Esophagus muscularis mucosa (tissue), 4 donors: ENCODE measurements at regions not wholly inside any gene's neighbourhood (a gene's known extent, or its start where the extent isn't known, plus 50 kb on each side); places are given as distances from the start of the nearest gene placed in this dataset.

Experiments
- DNase-seq: peaks from one replicate; pipeline ENCODE4 v3.0.0-alpha.2; 2017; ENCODE audit errors: extremely low spot score
- H3K27ac ChIP-seq, 4 donors: fragments of 200-600 bp; sonication (generic); replicated peaks in 1 of 4; 1 replicate in 3 of 4; 2 replicates in 1 of 4; pipeline ENCODE4 v1.5.1; 2016 to 2019; ENCODE audit warnings: mild to moderate bottlenecking in 1 of 4
- H3K27me3 ChIP-seq, 4 donors: fragments of 200-600 bp; sonication (generic); one replicate each; pipeline versions ENCODE4 v1.5.1 to v1.6.0; 2016 to 2019
- H3K36me3 ChIP-seq, 4 donors: fragments of 200-600 bp; sonication (generic); one replicate each; pipeline ENCODE4 v1.5.1; 2016 to 2019
- H3K4me1 ChIP-seq, 4 donors: fragments of 200-600 bp; sonication (generic); one replicate each; pipeline ENCODE4 v1.5.1; 2016 to 2019
- H3K4me3 ChIP-seq, 4 donors: fragments of 200-600 bp; sonication (generic); 1 replicate in 2 of 4; 2 replicates in 2 of 4; pipeline ENCODE4 v1.5.1; 2016 to 2019; ENCODE audit warnings: mild to moderate bottlenecking in 4 of 4, moderate library complexity in 1 of 4
- H3K9me3 ChIP-seq, 4 donors: fragments of 200-600 bp; sonication (generic); 1 replicate in 3 of 4; 2 replicates in 1 of 4; pipeline ENCODE4 v1.5.1; 2016 to 2019
- CTCF ChIP-seq, 3 experiments: fragments of 200-600 bp in 2 of 3; fragments of 450-650 bp in 1 of 3; sonication (generic) in 2 of 3; IDR thresholded peaks; one replicate each; pipeline ENCODE4 v1.5.1; 2017 to 2019; ENCODE audit warnings: antibody characterized with exemption in 3 of 3, mild to moderate bottlenecking in 2 of 3, moderate library complexity in 1 of 3
- EP300 ChIP-seq: sonication (generic); formaldehyde crosslinking; IDR thresholded peaks from one replicate; pipeline ENCODE4 v1.6.1; 2017; ENCODE audit warnings: antibody characterized with exemption
- POLR2A ChIP-seq: fragments of 450-650 bp; IDR thresholded peaks from one replicate; pipeline ENCODE4 v1.6.1; 2017; ENCODE audit warnings: antibody characterized with exemption, moderate library complexity, mild to moderate bottlenecking, low read depth
- POLR2AphosphoS5 ChIP-seq, 2 donors: sonication (generic); formaldehyde crosslinking; IDR thresholded peaks; one replicate each; pipeline ENCODE4 v1.6.1; 2017; ENCODE audit warnings: antibody characterized with exemption in 2 of 2
- WGBS: methylation state at CpG from one replicate; pipeline ENCODE4 v1.1.5; 2018; 5-methylcytosine and 5-hydroxymethylcytosine counted together
- intact Hi-C: fragments of 100-400 bp; cut with DNase I; formaldehyde crosslinking; loops from one replicate; pipeline ENCODE4 v1.15.1; 2023

GRCh38 chr1:189606047-189606446, 871.6 kb downstream of the BRINP3 start:
- Histone ChIP-seq H3K36me3 (no peaks in the 10 kb centered on the region), H3K27me3 (no peaks in the 10 kb centered on the region), H3K9me3 (peaks cover 0 to 4% (median 0%) of the 10 kb centered on the region in 4 donors), H3K4me3 (no peak overlapping the region), H3K4me1 (no peaks in the 10 kb centered on the region), H3K27ac (no peak overlapping the region)
- intact Hi-C loops: no loop called here
- DNase-seq: no peak
- TF ChIP-seq CTCF (IDR thresholded peaks at IDR 0.05): no peak
- TF ChIP-seq POLR2AphosphoS5 (IDR thresholded peaks at IDR 0.05): no peak
- no peak for TF ChIP-seq EP300
- no peak for TF ChIP-seq POLR2A
- 73% methylated on average over 6 of the region's 6 CpGs for WGBS

GRCh38 chr1:189606795-189607476, 870.7 kb downstream of the BRINP3 start:
- H3K27ac ChIP-seq: no peak overlapping the region
- H3K27me3 ChIP-seq: no peaks in the 10 kb centered on the region
- H3K4me3 ChIP-seq: no peak overlapping the region
- intact Hi-C loops: no loop called here
- H3K9me3 ChIP-seq: peaks cover 0 to 4% (median 0%) of the 10 kb centered on the region in 4 donors
- WGBS: 82% methylated on average over 2 of the region's 2 CpGs
- no peak for DNase-seq
- H3K36me3 ChIP-seq: no peaks in the 10 kb centered on the region
- TF ChIP-seq POLR2A (no peak), POLR2AphosphoS5 (IDR thresholded peaks at IDR 0.05) (no peak), EP300 (no peak), CTCF (IDR thresholded peaks at IDR 0.05) (no peak)
- H3K4me1 ChIP-seq: no peaks in the 10 kb centered on the region

- intact Hi-C loops: no loop called here
- no peak for DNase-seq
- no peak for TF ChIP-seq EP300
- no peak for TF ChIP-seq POLR2A
- no peak for TF ChIP-seq POLR2AphosphoS5 (IDR thresholded peaks at IDR 0.05)
- TF ChIP-seq CTCF (IDR thresholded peaks at IDR 0.05): no peak
- no peak overlapping the region for H3K27ac ChIP-seq
- H3K4me1 ChIP-seq: no peaks in the 10 kb centered on the region
- H3K4me3 ChIP-seq: no peak overlapping the region
- no peaks in the 10 kb centered on the region for H3K27me3 ChIP-seq
- 83% methylated on average over 1 of the region's 1 CpG for WGBS
- H3K36me3 ChIP-seq: no peaks in the 10 kb centered on the region
- peaks cover 0 to 4% (median 0%) of the 10 kb centered on the region in 4 donors for H3K9me3 ChIP-seq
Observed at GRCh38 chr1:189607477-189608096, 870.1 kb downstream of the BRINP3 start.

- intact Hi-C loops: no loop called here
- 81% methylated on average over 2 of the region's 2 CpGs for WGBS
- Histone ChIP-seq H3K36me3 (no peaks in the 10 kb centered on the region), H3K27ac (no peak overlapping the region), H3K27me3 (no peaks in the 10 kb centered on the region), H3K4me1 (no peaks in the 10 kb centered on the region), H3K4me3 (no peak overlapping the region), H3K9me3 (peaks cover 0 to 4% (median 0%) of the 10 kb centered on the region in 4 donors)
- no peak for DNase-seq
- TF ChIP-seq POLR2A (no peak), CTCF (IDR thresholded peaks at IDR 0.05) (no peak), POLR2AphosphoS5 (IDR thresholded peaks at IDR 0.05) (no peak), EP300 (no peak)
Observed at GRCh38 chr1:189609167-189609566, 868.5 kb downstream of the BRINP3 start.
